Neural progenitor cell (in vitro differentiated cells): ENCODE measurements at regions not wholly inside any gene's neighbourhood (a gene's known extent, or its start where the extent isn't known, plus 50 kb on each side); places are given as distances from the start of the nearest gene placed in this dataset.
A peak's percentile ranks its signal among the peaks of the same experiment; 100 is the strongest.

Experiments
- DNase-seq: peaks from one replicate; pipeline ENCODE4 v3.0.0-alpha.2; 2016; ENCODE audit warnings: low spot score
- H2AFZ ChIP-seq: fragments of 200-600 bp; sonication (generic); replicated peaks from 2 replicates; pipeline ENCODE4 v1.6.1; 2016; ENCODE audit warnings: antibody characterized with exemption
- H3F3A ChIP-seq: fragments of 200-600 bp; sonication (generic); 2 replicates; pipeline ENCODE4 v1.6.1; 2016; ENCODE audit warnings: antibody characterized with exemption, low read depth
- H3K27ac ChIP-seq: fragments of 200-600 bp; sonication (generic); 2 replicates; pipeline ENCODE4 v1.5.1; 2016; ENCODE audit warnings: mild to moderate bottlenecking
- H3K27me3 ChIP-seq: fragments of 200-600 bp; sonication (generic); 2 replicates; pipeline ENCODE4 v1.6.1; 2016; ENCODE audit warnings: mild to moderate bottlenecking, moderate library complexity
- H3K36me3 ChIP-seq: fragments of 200-600 bp; sonication (generic); 2 replicates; pipeline ENCODE4 v1.5.1; 2016
- H3K4me1 ChIP-seq: fragments of 200-600 bp; sonication (generic); 2 replicates; pipeline ENCODE4 v1.6.1; 2016; ENCODE audit warnings: mixed run types
- H3K4me2 ChIP-seq: fragments of 200-600 bp; sonication (generic); 2 replicates; pipeline ENCODE4 v1.6.1; 2016
- H3K4me3 ChIP-seq: fragments of 200-600 bp; sonication (generic); 2 replicates; pipeline ENCODE4 v1.5.1; 2016
- H3K79me2 ChIP-seq: fragments of 200-600 bp; sonication (generic); 2 replicates; pipeline ENCODE4 v1.6.1; 2016; ENCODE audit warnings: low read depth
- H3K9ac ChIP-seq: fragments of 200-600 bp; sonication (generic); 2 replicates; pipeline ENCODE4 v1.6.1; 2016
- H3K9me3 ChIP-seq: fragments of 200-600 bp; sonication (generic); 2 replicates; pipeline ENCODE4 v1.5.1; 2016; ENCODE audit warnings: low read depth
- H4K20me1 ChIP-seq: fragments of 200-600 bp; sonication (generic); 2 replicates; pipeline ENCODE4 v1.6.1; 2016; ENCODE audit warnings: low read depth
- H3K27ac Mint-ChIP-seq: 3 replicates; pipeline ENCODE4 v1.8.0; 2021; ENCODE audit warnings: mixed read lengths
- H3K27me3 Mint-ChIP-seq: 2 replicates; pipeline ENCODE4 v1.8.0; 2022; ENCODE audit warnings: low read depth, mild to moderate bottlenecking, inconsistent platforms, moderate library complexity, mixed read lengths; ENCODE audit not compliant: insufficient read depth
- H3K36me3 Mint-ChIP-seq: 3 replicates; pipeline ENCODE4 v1.8.0; 2021; ENCODE audit warnings: mixed read lengths
- H3K4me1 Mint-ChIP-seq: 3 replicates; pipeline ENCODE4 v1.8.0; 2021; ENCODE audit warnings: mixed read lengths
- H3K4me3 Mint-ChIP-seq: 3 replicates; pipeline ENCODE4 v1.8.0; 2021; ENCODE audit warnings: mild to moderate bottlenecking, moderate library complexity, mixed read lengths
- H3K9me3 Mint-ChIP-seq: 3 replicates; pipeline ENCODE4 v1.8.0; 2020; ENCODE audit warnings: mixed read lengths
- EZH2 ChIP-seq: fragments of 200-600 bp; sonication (generic); IDR thresholded peaks from 2 replicates; pipeline ENCODE4 v1.6.1; 2017; ENCODE audit warnings: antibody characterized with exemption, mild to moderate bottlenecking, moderate library complexity
- EZH2phosphoT487 ChIP-seq: fragments of 200-600 bp; sonication (generic); IDR thresholded peaks from 2 replicates; pipeline ENCODE4 v1.6.1; 2017; ENCODE audit warnings: antibody characterized with exemption
- TF ChIP-seq, protein P1 (sequence below): fragments of 200-600 bp; sonication (generic); IDR thresholded peaks from 2 replicates; pipeline ENCODE4 v1.5.1; 2017; ENCODE audit warnings: antibody characterized with exemption, mild to moderate bottlenecking

- H3K9me3 ChIP-seq = peaks cover 8% of the 10 kb centered on the region
- H3K4me2 ChIP-seq = no peak overlapping the region
- H3K27ac ChIP-seq = no peak overlapping the region
- H2AFZ ChIP-seq = peak overlapping the region; percentile 94
- no peaks in the 10 kb centered on the region for H3K27me3 ChIP-seq
- TF ChIP-seq, protein P1, sequence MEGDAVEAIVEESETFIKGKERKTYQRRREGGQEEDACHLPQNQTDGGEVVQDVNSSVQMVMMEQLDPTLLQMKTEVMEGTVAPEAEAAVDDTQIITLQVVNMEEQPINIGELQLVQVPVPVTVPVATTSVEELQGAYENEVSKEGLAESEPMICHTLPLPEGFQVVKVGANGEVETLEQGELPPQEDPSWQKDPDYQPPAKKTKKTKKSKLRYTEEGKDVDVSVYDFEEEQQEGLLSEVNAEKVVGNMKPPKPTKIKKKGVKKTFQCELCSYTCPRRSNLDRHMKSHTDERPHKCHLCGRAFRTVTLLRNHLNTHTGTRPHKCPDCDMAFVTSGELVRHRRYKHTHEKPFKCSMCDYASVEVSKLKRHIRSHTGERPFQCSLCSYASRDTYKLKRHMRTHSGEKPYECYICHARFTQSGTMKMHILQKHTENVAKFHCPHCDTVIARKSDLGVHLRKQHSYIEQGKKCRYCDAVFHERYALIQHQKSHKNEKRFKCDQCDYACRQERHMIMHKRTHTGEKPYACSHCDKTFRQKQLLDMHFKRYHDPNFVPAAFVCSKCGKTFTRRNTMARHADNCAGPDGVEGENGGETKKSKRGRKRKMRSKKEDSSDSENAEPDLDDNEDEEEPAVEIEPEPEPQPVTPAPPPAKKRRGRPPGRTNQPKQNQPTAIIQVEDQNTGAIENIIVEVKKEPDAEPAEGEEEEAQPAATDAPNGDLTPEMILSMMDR = no peak
- TF ChIP-seq EZH2 = no peak
- no peak for TF ChIP-seq EZH2phosphoT487
- H3K4me3 ChIP-seq = no peak overlapping the region
- H3K4me1 ChIP-seq = peaks cover 8% of the 10 kb centered on the region
- no peaks in the 10 kb centered on the region for H3K36me3 ChIP-seq
- peaks cover 2% of the 10 kb centered on the region for H3K27me3 Mint-ChIP-seq
- peaks cover 25% of the 10 kb centered on the region for H3K9me3 Mint-ChIP-seq
- peaks cover 15% of the 10 kb centered on the region for H3F3A ChIP-seq
- DNase-seq = peak; percentile 63
- H3K9ac ChIP-seq = no peak overlapping the region
- H3K79me2 ChIP-seq = no peaks in the 10 kb centered on the region
- H4K20me1 ChIP-seq = no peaks in the 10 kb centered on the region
- peaks cover 4% of the 10 kb centered on the region for H3K4me1 Mint-ChIP-seq
- no peak overlapping the region for H3K4me3 Mint-ChIP-seq
- peak overlapping the region; percentile 31 for H3K27ac Mint-ChIP-seq
- peaks cover 2% of the 10 kb centered on the region for H3K36me3 Mint-ChIP-seq
Measured at GRCh38 chr4:54986095-54986846, 139.1 kb downstream of the KDR start.

DNA sequence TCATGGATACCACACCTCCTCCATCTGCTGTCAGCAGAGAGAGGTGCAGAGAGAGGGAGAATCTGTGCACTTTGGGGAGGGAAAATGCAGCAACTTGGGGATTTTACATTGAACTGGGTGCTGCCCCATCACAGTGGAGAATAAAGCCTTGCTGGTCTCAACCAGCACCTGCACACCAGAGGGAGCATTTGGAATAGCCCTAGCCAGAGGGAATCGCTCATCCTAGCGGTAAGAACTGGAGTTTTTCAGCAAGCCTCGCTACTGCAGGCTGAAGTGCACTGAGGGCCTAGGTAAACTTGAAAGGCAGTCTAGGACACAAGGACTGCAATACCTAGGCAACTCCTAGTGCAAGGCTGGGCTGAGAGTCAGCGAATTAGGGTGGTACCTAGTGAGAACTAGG, 148.7 kb downstream of the KDR start:
- Mint-ChIP-seq H3K36me3 (no peaks in the 10 kb centered on the region), H3K9me3 (peaks cover 2% of the 10 kb centered on the region), H3K27ac (no peak overlapping the region), H3K27me3 (no peaks in the 10 kb centered on the region), H3K4me1 (no peaks in the 10 kb centered on the region), H3K4me3 (no peak overlapping the region)
- Histone ChIP-seq H3K27ac (no peak overlapping the region), H3K4me2 (no peak overlapping the region), H3K27me3 (no peaks in the 10 kb centered on the region), H2AFZ (no peak overlapping the region), H3K79me2 (no peaks in the 10 kb centered on the region), H3K4me1 (no peaks in the 10 kb centered on the region), H3K36me3 (no peaks in the 10 kb centered on the region), H3F3A (no peaks in the 10 kb centered on the region), H3K9ac (no peak overlapping the region), H3K9me3 (no peaks in the 10 kb centered on the region), H3K4me3 (no peak overlapping the region), H4K20me1 (no peaks in the 10 kb centered on the region)
- TF ChIP-seq EZH2phosphoT487 (no peak), EZH2 (no peak)
- TF ChIP-seq, protein P1 = peak; percentile 44
- peak; percentile 42 for DNase-seq

- H4K20me1 ChIP-seq = no peaks in the 10 kb centered on the region
- H3K9me3 Mint-ChIP-seq = peaks cover 2% of the 10 kb centered on the region
- H3K4me3 Mint-ChIP-seq = no peak overlapping the region
- no peak overlapping the region for H3K27ac Mint-ChIP-seq
- H3K36me3 ChIP-seq = no peaks in the 10 kb centered on the region
- no peak overlapping the region for H3K9ac ChIP-seq
- H3K27me3 ChIP-seq = peaks cover 2% of the 10 kb centered on the region
- no peaks in the 10 kb centered on the region for H3K79me2 ChIP-seq
- H3K27me3 Mint-ChIP-seq = no peaks in the 10 kb centered on the region
- H3K4me1 ChIP-seq = no peaks in the 10 kb centered on the region
- no peaks in the 10 kb centered on the region for H3K4me1 Mint-ChIP-seq
- no peak overlapping the region for H3K4me2 ChIP-seq
- no peak overlapping the region for H3K27ac ChIP-seq
- no peaks in the 10 kb centered on the region for H3F3A ChIP-seq
- no peaks in the 10 kb centered on the region for H3K9me3 ChIP-seq
- no peak overlapping the region for H2AFZ ChIP-seq
- DNase-seq = no peak
- TF ChIP-seq EZH2phosphoT487 (no peak), EZH2 (no peak)
- TF ChIP-seq, protein P1 = no peak
- no peaks in the 10 kb centered on the region for H3K36me3 Mint-ChIP-seq
- no peak overlapping the region for H3K4me3 ChIP-seq
Measured at GRCh38 chr4:54976031-54976430, 149.4 kb downstream of the KDR start.
